IPS-18a (cell line): ENCODE measurements at regions not wholly inside any gene's neighbourhood (a gene's known extent, or its start where the extent isn't known, plus 50 kb on each side); places are given as distances from the start of the nearest gene placed in this dataset.

ENCODE experiments used
- H3K27ac ChIP-seq: one replicate; pipeline ENCODE4 v1.5.1; 2013; ENCODE audit warnings: low read length
- H3K27me3 ChIP-seq: one replicate; pipeline ENCODE4 v1.6.1; 2013; ENCODE audit warnings: mild to moderate bottlenecking, low read length; ENCODE audit not compliant: control insufficient read depth, insufficient read depth
- H3K36me3 ChIP-seq: one replicate; pipeline ENCODE4 v1.6.1; 2013; ENCODE audit warnings: low read depth, low read length; ENCODE audit not compliant: control insufficient read depth
- H3K4me1 ChIP-seq: one replicate; pipeline ENCODE4 v1.6.1; 2013; ENCODE audit warnings: low read depth, low read length; ENCODE audit not compliant: control insufficient read depth
- H3K4me3 ChIP-seq: one replicate; pipeline ENCODE4 v1.5.1; 2013; ENCODE audit warnings: low read length
- H3K9ac ChIP-seq: one replicate; pipeline ENCODE4 v1.6.1; 2013; ENCODE audit warnings: mild to moderate bottlenecking, low read length, moderate library complexity
- H3K9me3 ChIP-seq: one replicate; pipeline ENCODE4 v1.6.1; 2013; ENCODE audit warnings: low read depth, low read length; ENCODE audit not compliant: control insufficient read depth

GRCh38 chr11:69985641-69986439, 92.3 kb upstream of the ANO1 start:
- H3K36me3 ChIP-seq, result no peaks in the 10 kb centered on the region
- H3K9me3 ChIP-seq, result no peaks in the 10 kb centered on the region
- H3K9ac ChIP-seq, result no peak overlapping the region
- H3K27me3 ChIP-seq, result peaks cover 62% of the 10 kb centered on the region
- peaks cover 30% of the 10 kb centered on the region for H3K4me1 ChIP-seq
- H3K27ac ChIP-seq, result no peak overlapping the region
- H3K4me3 ChIP-seq, result peak overlapping the region; percentile 51

- H3K27ac ChIP-seq, result no peak overlapping the region
- H3K9me3 ChIP-seq, result no peaks in the 10 kb centered on the region
- H3K36me3 ChIP-seq, result no peaks in the 10 kb centered on the region
- peak overlapping the region; percentile 51 for H3K4me3 ChIP-seq
- H3K27me3 ChIP-seq, result peaks cover 62% of the 10 kb centered on the region
- H3K4me1 ChIP-seq, result peaks cover 30% of the 10 kb centered on the region
- H3K9ac ChIP-seq, result no peak overlapping the region
Observed at GRCh38 chr11:69986440-69986787, 91.7 kb upstream of the ANO1 start.

GRCh38 chr11:69986830-69987229, 91.3 kb upstream of the ANO1 start:
- H3K4me1 ChIP-seq, result peaks cover 30% of the 10 kb centered on the region
- H3K9me3 ChIP-seq, result no peaks in the 10 kb centered on the region
- H3K4me3 ChIP-seq, result peak overlapping the region; percentile 51
- H3K27ac ChIP-seq, result no peak overlapping the region
- H3K36me3 ChIP-seq, result no peaks in the 10 kb centered on the region
- no peak overlapping the region for H3K9ac ChIP-seq
- peaks cover 62% of the 10 kb centered on the region for H3K27me3 ChIP-seq

GRCh38 chr11:69992026-69992425, 86.1 kb upstream of the ANO1 start:
- H3K4me3 ChIP-seq, result no peak overlapping the region
- no peaks in the 10 kb centered on the region for H3K36me3 ChIP-seq
- no peaks in the 10 kb centered on the region for H3K4me1 ChIP-seq
- H3K27me3 ChIP-seq, result peaks cover 23% of the 10 kb centered on the region
- H3K9me3 ChIP-seq, result no peaks in the 10 kb centered on the region
- H3K27ac ChIP-seq, result no peak overlapping the region
- H3K9ac ChIP-seq, result no peak overlapping the region

- H3K9me3 ChIP-seq, result no peaks in the 10 kb centered on the region
- H3K9ac ChIP-seq, result no peak overlapping the region
- no peaks in the 10 kb centered on the region for H3K4me1 ChIP-seq
- no peaks in the 10 kb centered on the region for H3K36me3 ChIP-seq
- H3K27ac ChIP-seq, result no peak overlapping the region
- H3K27me3 ChIP-seq, result peaks cover 20% of the 10 kb centered on the region
- no peak overlapping the region for H3K4me3 ChIP-seq
Observed at GRCh38 chr11:69992943-69993694, 85.0 kb upstream of the ANO1 start.

- Histone ChIP-seq H3K9ac (no peak overlapping the region), H3K4me1 (peaks cover 7% of the 10 kb centered on the region), H3K9me3 (no peaks in the 10 kb centered on the region), H3K36me3 (no peaks in the 10 kb centered on the region), H3K27ac (no peak overlapping the region), H3K4me3 (no peak overlapping the region), H3K27me3 (peaks cover 11% of the 10 kb centered on the region)
Observed at GRCh38 chr11:69994810-69995209, 83.3 kb upstream of the ANO1 start.

GRCh38 chr11:69995697-69996096, 82.4 kb upstream of the ANO1 start:
- Histone ChIP-seq H3K9me3 (no peaks in the 10 kb centered on the region), H3K4me3 (no peak overlapping the region), H3K27me3 (peaks cover 14% of the 10 kb centered on the region), H3K9ac (no peak overlapping the region), H3K36me3 (no peaks in the 10 kb centered on the region), H3K27ac (no peak overlapping the region), H3K4me1 (peaks cover 16% of the 10 kb centered on the region)

- no peak overlapping the region for H3K9ac ChIP-seq
- H3K36me3 ChIP-seq, result no peaks in the 10 kb centered on the region
- H3K9me3 ChIP-seq, result no peaks in the 10 kb centered on the region
- H3K4me3 ChIP-seq, result no peak overlapping the region
- no peak overlapping the region for H3K27ac ChIP-seq
- H3K4me1 ChIP-seq, result peaks cover 18% of the 10 kb centered on the region
- H3K27me3 ChIP-seq, result peaks cover 21% of the 10 kb centered on the region
Observed at GRCh38 chr11:69996451-69996850, 81.7 kb upstream of the ANO1 start.

- Histone ChIP-seq H3K9ac (no peak overlapping the region), H3K27me3 (peaks cover 25% of the 10 kb centered on the region), H3K27ac (no peak overlapping the region), H3K4me1 (peaks cover 18% of the 10 kb centered on the region), H3K4me3 (no peak overlapping the region), H3K9me3 (no peaks in the 10 kb centered on the region), H3K36me3 (no peaks in the 10 kb centered on the region)
Observed at GRCh38 chr11:69997352-69997751, 80.8 kb upstream of the ANO1 start.

- Histone ChIP-seq H3K9me3 (no peaks in the 10 kb centered on the region), H3K27ac (no peak overlapping the region), H3K4me3 (no peak overlapping the region), H3K4me1 (peaks cover 18% of the 10 kb centered on the region), H3K36me3 (no peaks in the 10 kb centered on the region), H3K9ac (no peak overlapping the region), H3K27me3 (peaks cover 30% of the 10 kb centered on the region)
Observed at GRCh38 chr11:69999721-70000120, 78.4 kb upstream of the ANO1 start.

- Histone ChIP-seq H3K9ac (no peak overlapping the region), H3K4me1 (peaks cover 18% of the 10 kb centered on the region), H3K9me3 (no peaks in the 10 kb centered on the region), H3K4me3 (no peak overlapping the region), H3K36me3 (no peaks in the 10 kb centered on the region), H3K27ac (no peak overlapping the region), H3K27me3 (peaks cover 30% of the 10 kb centered on the region)
Observed at GRCh38 chr11:70000228-70000627, 77.9 kb upstream of the ANO1 start.

- peaks cover 18% of the 10 kb centered on the region for H3K4me1 ChIP-seq
- H3K4me3 ChIP-seq, result no peak overlapping the region
- no peak overlapping the region for H3K9ac ChIP-seq
- no peak overlapping the region for H3K27ac ChIP-seq
- H3K36me3 ChIP-seq, result no peaks in the 10 kb centered on the region
- peaks cover 30% of the 10 kb centered on the region for H3K27me3 ChIP-seq
- no peaks in the 10 kb centered on the region for H3K9me3 ChIP-seq
Observed at GRCh38 chr11:70001246-70001645, 76.9 kb upstream of the ANO1 start.
